ENCODE measurements at regions not wholly inside any gene's neighbourhood (a gene's known extent, or its start where the extent isn't known, plus 50 kb on each side); places are given as distances from the start of the nearest gene placed in this dataset.

- TF ChIP-seq, protein P1, sequence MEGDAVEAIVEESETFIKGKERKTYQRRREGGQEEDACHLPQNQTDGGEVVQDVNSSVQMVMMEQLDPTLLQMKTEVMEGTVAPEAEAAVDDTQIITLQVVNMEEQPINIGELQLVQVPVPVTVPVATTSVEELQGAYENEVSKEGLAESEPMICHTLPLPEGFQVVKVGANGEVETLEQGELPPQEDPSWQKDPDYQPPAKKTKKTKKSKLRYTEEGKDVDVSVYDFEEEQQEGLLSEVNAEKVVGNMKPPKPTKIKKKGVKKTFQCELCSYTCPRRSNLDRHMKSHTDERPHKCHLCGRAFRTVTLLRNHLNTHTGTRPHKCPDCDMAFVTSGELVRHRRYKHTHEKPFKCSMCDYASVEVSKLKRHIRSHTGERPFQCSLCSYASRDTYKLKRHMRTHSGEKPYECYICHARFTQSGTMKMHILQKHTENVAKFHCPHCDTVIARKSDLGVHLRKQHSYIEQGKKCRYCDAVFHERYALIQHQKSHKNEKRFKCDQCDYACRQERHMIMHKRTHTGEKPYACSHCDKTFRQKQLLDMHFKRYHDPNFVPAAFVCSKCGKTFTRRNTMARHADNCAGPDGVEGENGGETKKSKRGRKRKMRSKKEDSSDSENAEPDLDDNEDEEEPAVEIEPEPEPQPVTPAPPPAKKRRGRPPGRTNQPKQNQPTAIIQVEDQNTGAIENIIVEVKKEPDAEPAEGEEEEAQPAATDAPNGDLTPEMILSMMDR (conservative IDR thresholded peaks at IDR 0.05; ENCODE audit: low read depth, low read length) = no peak
- TF ChIP-seq EZH2 (IDR thresholded peaks at IDR 0.05; ENCODE audit: borderline replicate concordance, low read depth, low read length, poor library complexity, severe bottlenecking) = no peak
Observed at GRCh38 chr2:179344970-179345369, 80.3 kb upstream of the SESTD1 start.
